Tibial nerve (tissue), 4 donors: ENCODE measurements at regions not wholly inside any gene's neighbourhood (a gene's known extent, or its start where the extent isn't known, plus 50 kb on each side); places are given as distances from the start of the nearest gene placed in this dataset.

Experiments used
- CTCF ChIP-seq, 5 experiments: fragments of 200-600 bp in 3 of 5; fragments of 450-650 bp in 2 of 5; sonication (generic) in 3 of 5; IDR thresholded peaks; one replicate each; pipeline ENCODE4 v1.5.1; 2016 to 2019; ENCODE audit warnings: antibody characterized with exemption in 5 of 5, mild to moderate bottlenecking in 3 of 5, moderate library complexity in 2 of 5
- EP300 ChIP-seq, 2 donors: sonication (generic); formaldehyde crosslinking; IDR thresholded peaks; one replicate each; pipeline ENCODE4 v1.6.1; 2017; ENCODE audit warnings: antibody characterized with exemption in 2 of 2, mild to moderate bottlenecking in 1 of 2
- POLR2A ChIP-seq, 2 donors: fragments of 450-650 bp; IDR thresholded peaks; one replicate each; pipeline ENCODE4 v1.6.1; 2017; ENCODE audit warnings: antibody characterized with exemption in 2 of 2, mild to moderate bottlenecking in 2 of 2, moderate library complexity in 2 of 2

GRCh38 chr13:95432141-95432540 lies 120.4 kb upstream of the CLDN10 start:
- TF ChIP-seq CTCF (IDR thresholded peaks at IDR 0.05) (no peak), POLR2A (IDR thresholded peaks at IDR 0.05) (no peak), EP300 (IDR thresholded peaks at IDR 0.05) (no peak)
